ENCODE measurements at regions not wholly inside any gene's neighbourhood (a gene's known extent, or its start where the extent isn't known, plus 50 kb on each side); places are given as distances from the start of the nearest gene placed in this dataset. TPM values are rescaled to one million over a fixed set of nuclear protein-coding genes. Genes with fewer than 3 reads are reported as not detected.

DNA sequence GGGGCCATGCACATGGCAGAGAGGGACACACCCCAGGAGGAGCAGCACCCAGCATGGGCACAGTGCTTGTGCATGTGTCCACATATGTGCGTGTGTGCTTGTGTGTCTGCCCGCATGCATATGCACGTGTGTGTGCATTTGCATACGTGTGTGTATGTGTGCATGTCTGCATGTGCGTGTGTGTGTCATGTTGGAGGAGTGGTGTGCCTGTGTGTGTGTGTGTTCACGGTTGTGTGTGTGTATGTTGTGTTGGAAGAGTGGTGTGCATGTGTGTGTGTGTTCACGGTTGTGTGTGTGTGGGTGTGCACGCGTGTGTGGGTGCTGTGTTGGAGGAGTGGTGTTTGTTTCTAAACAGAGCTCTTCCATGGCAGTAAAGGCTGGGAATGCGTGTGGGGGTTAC is 50.7 kb upstream of the SLCO4A1 start:
- WGBS, 3 donors, result 66 to 76% (median 71%) methylated on average over 10 of the region's 10 CpGs
- no peak overlapping the region for H3K27ac ChIP-seq
- no peak overlapping the region for H3K4me3 ChIP-seq
- intact Hi-C loops (cut with DNase I), result loop anchor here in 1 of 4 donors (10.0 kb wide), 1 partner anchor 167 kb away; the partner anchor contains the start of gene RBBP8NL
- no peaks in the 10 kb centered on the region for H3K27me3 ChIP-seq
- TF ChIP-seq EP300 (IDR thresholded peaks at IDR 0.05), result no peak
- TF ChIP-seq POLR2A (IDR thresholded peaks at IDR 0.05), result no peak
- TF ChIP-seq, protein P1, sequence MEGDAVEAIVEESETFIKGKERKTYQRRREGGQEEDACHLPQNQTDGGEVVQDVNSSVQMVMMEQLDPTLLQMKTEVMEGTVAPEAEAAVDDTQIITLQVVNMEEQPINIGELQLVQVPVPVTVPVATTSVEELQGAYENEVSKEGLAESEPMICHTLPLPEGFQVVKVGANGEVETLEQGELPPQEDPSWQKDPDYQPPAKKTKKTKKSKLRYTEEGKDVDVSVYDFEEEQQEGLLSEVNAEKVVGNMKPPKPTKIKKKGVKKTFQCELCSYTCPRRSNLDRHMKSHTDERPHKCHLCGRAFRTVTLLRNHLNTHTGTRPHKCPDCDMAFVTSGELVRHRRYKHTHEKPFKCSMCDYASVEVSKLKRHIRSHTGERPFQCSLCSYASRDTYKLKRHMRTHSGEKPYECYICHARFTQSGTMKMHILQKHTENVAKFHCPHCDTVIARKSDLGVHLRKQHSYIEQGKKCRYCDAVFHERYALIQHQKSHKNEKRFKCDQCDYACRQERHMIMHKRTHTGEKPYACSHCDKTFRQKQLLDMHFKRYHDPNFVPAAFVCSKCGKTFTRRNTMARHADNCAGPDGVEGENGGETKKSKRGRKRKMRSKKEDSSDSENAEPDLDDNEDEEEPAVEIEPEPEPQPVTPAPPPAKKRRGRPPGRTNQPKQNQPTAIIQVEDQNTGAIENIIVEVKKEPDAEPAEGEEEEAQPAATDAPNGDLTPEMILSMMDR (IDR thresholded peaks at IDR 0.05), result no peak
- no peak for DNase-seq
- H3K9me3 ChIP-seq, result no peaks in the 10 kb centered on the region
- peaks cover 3% of the 10 kb centered on the region for H3K4me1 ChIP-seq (ENCODE audit: insufficient read depth)
- H3K36me3 ChIP-seq, result no peaks in the 10 kb centered on the region

Small RNA genes in the stretch of these regions (microRNA-seq; reads per million reads assigned to microRNA genes)
- gene MIR1-1, result 2.3 to 3.8 (median 2.3) reads per million in 3 donors
- 0 reads per million in 3 donors for gene MIR133A2

Small RNA genes in the stretch of these regions (small RNA-seq; reads per million reads assigned to genes)
- gene MIR1-1, result not detected
